KMS-11 (cell line): ENCODE measurements at regions not wholly inside any gene's neighbourhood (a gene's known extent, or its start where the extent isn't known, plus 50 kb on each side); places are given as distances from the start of the nearest gene placed in this dataset.

Experiments
- H2AFZ ChIP-seq: fragments of 200-600 bp; sonication (generic); 2 replicates; pipeline ENCODE4 v1.6.1; 2016; ENCODE audit warnings: antibody characterized with exemption, mixed run types, low read depth
- H3K27ac ChIP-seq: fragments of 200-600 bp; sonication (generic); 2 replicates; pipeline ENCODE4 v1.6.1; 2016; ENCODE audit warnings: mild to moderate bottlenecking, mixed run types
- H3K27me3 ChIP-seq: fragments of 200-600 bp; sonication (generic); 2 replicates; pipeline ENCODE4 v1.6.1; 2017; ENCODE audit warnings: mild to moderate bottlenecking, low read depth, mixed run types, moderate library complexity; ENCODE audit not compliant: insufficient read depth
- H3K36me3 ChIP-seq: fragments of 200-600 bp; sonication (generic); 2 replicates; pipeline ENCODE4 v1.6.1; 2017; ENCODE audit warnings: mild to moderate bottlenecking, mixed run types; ENCODE audit not compliant: insufficient read depth
- H3K4me1 ChIP-seq: fragments of 200-600 bp; sonication (generic); 2 replicates; pipeline ENCODE4 v1.6.1; 2016; ENCODE audit warnings: mild to moderate bottlenecking, low read depth, mixed run types; ENCODE audit not compliant: poor library complexity, severe bottlenecking
- H3K4me2 ChIP-seq: fragments of 200-600 bp; sonication (generic); 2 replicates; pipeline ENCODE4 v1.7.0; 2016; ENCODE audit warnings: mild to moderate bottlenecking, mixed run types
- H3K4me3 ChIP-seq: fragments of 200-600 bp; sonication (generic); IDR thresholded peaks from 2 replicates; pipeline ENCODE4 v1.6.1; 2017; ENCODE audit warnings: low read depth, low read length, mixed read lengths; ENCODE audit not compliant: insufficient read depth
- H3K79me2 ChIP-seq: fragments of 200-600 bp; sonication (generic); 2 replicates; pipeline ENCODE4 v1.6.1; 2016; ENCODE audit warnings: low read depth, mixed run types; ENCODE audit not compliant: insufficient read depth
- H3K9ac ChIP-seq: fragments of 200-600 bp; sonication (generic); 2 replicates; pipeline ENCODE4 v1.6.1; 2016; ENCODE audit warnings: mild to moderate bottlenecking, mixed run types
- H4K20me1 ChIP-seq: fragments of 200-600 bp; sonication (generic); 2 replicates; pipeline ENCODE4 v1.6.1; 2016; ENCODE audit warnings: mild to moderate bottlenecking, mixed run types; ENCODE audit not compliant: insufficient read depth
- CTCF ChIP-seq: fragments of 200-600 bp; sonication (generic); conservative IDR thresholded peaks from 2 replicates; pipeline ENCODE4 v1.6.1; 2017; ENCODE audit warnings: low read depth, mild to moderate bottlenecking, antibody characterized with exemption, low read length, moderate library complexity, mixed read lengths

GRCh38 chr11:42974510-42975179 lies 337.2 kb upstream of the API5 start:
- Histone ChIP-seq H4K20me1 (no peaks in the 10 kb centered on the region), H3K36me3 (no peaks in the 10 kb centered on the region), H3K4me1 (no peaks in the 10 kb centered on the region), H3K79me2 (no peaks in the 10 kb centered on the region), H3K27me3 (no peaks in the 10 kb centered on the region), H3K9ac (no peak overlapping the region), H2AFZ (no peak overlapping the region), H3K4me3 (no peak overlapping the region), H3K27ac (no peak overlapping the region), H3K4me2 (no peak overlapping the region)
- no peak for TF ChIP-seq CTCF

- Histone ChIP-seq H4K20me1 (no peaks in the 10 kb centered on the region), H3K9ac (no peak overlapping the region), H3K36me3 (no peaks in the 10 kb centered on the region), H3K79me2 (no peaks in the 10 kb centered on the region), H3K27ac (no peak overlapping the region), H3K4me3 (no peak overlapping the region), H2AFZ (no peak overlapping the region), H3K4me1 (no peaks in the 10 kb centered on the region), H3K4me2 (no peak overlapping the region), H3K27me3 (no peaks in the 10 kb centered on the region)
- TF ChIP-seq CTCF: no peak
Observed at GRCh38 chr11:42975180-42975529, 336.6 kb upstream of the API5 start.

- Histone ChIP-seq H4K20me1 (no peaks in the 10 kb centered on the region), H3K4me3 (no peak overlapping the region), H3K27me3 (no peaks in the 10 kb centered on the region), H3K9ac (no peak overlapping the region), H3K36me3 (no peaks in the 10 kb centered on the region), H2AFZ (no peak overlapping the region), H3K79me2 (no peaks in the 10 kb centered on the region), H3K27ac (no peak overlapping the region), H3K4me2 (no peak overlapping the region), H3K4me1 (no peaks in the 10 kb centered on the region)
- TF ChIP-seq CTCF: no peak
Observed at GRCh38 chr11:42976636-42977217, 335.1 kb upstream of the API5 start.

GRCh38 chr11:42992594-42992993 lies 319.2 kb upstream of the API5 start:
- Histone ChIP-seq H3K27me3 (no peaks in the 10 kb centered on the region), H4K20me1 (no peaks in the 10 kb centered on the region), H3K79me2 (no peaks in the 10 kb centered on the region), H3K9ac (no peak overlapping the region), H3K36me3 (no peaks in the 10 kb centered on the region), H3K4me1 (no peaks in the 10 kb centered on the region), H3K4me2 (no peak overlapping the region), H3K27ac (no peak overlapping the region), H3K4me3 (no peak overlapping the region), H2AFZ (no peak overlapping the region)
- no peak for TF ChIP-seq CTCF
